ENCODE measurements at regions not wholly inside any gene's neighbourhood (a gene's known extent, or its start where the extent isn't known, plus 50 kb on each side); places are given as distances from the start of the nearest gene placed in this dataset.

GRCh38 chr9:71269859-71270258, 148.4 kb upstream of the TRPM3 start:
- no peaks in the 10 kb centered on the region; a peak in 1 of 7 replicates for H3K4me1 ChIP-seq (replicated peaks in 1 of 4; ENCODE audit: control insufficient read depth in 3 of 4, insufficient read depth in 4 of 4, low read length in 3 of 4)
- CTCF ChIA-PET (ENCODE audit: partially characterized antibody), result no interaction called here

More at GRCh38 chr9:71269859-71270258, 148.4 kb upstream of the TRPM3 start:
- no peak overlapping the region for H3K27ac ChIP-seq (ENCODE audit: low read depth, low read length)
- FAIRE-seq (no peak), DNase-seq (ENCODE audit: low read depth in 1 of 2, low spot score in 2 of 2) (no peak)
- no peak overlapping the region for H3K23ac ChIP-seq (ENCODE audit: insufficient read length)
- POLR2A ChIA-PET (ENCODE audit: partially characterized antibody), result no interaction called here
- H2BK120ac ChIP-seq (replicated peaks; ENCODE audit: low read depth, low read length), result no peak overlapping the region
- no peaks in the 10 kb centered on the region for H3K27me3 ChIP-seq (replicated peaks in 1 of 4; ENCODE audit: control insufficient read depth in 3 of 4, extremely low read depth in 1 of 4, insufficient read depth in 3 of 4, low read length in 3 of 4)
- no peaks in the 10 kb centered on the region for H3K23me2 ChIP-seq (ENCODE audit: low read depth, low read length)
- H4K8ac ChIP-seq (ENCODE audit: extremely low read depth, insufficient read depth, low read length), result no peak overlapping the region
- no peaks in the 10 kb centered on the region for H3K79me2 ChIP-seq (ENCODE audit: control insufficient read depth in 1 of 2, insufficient read depth in 2 of 2, low read length in 2 of 2)
- H2AFZ ChIP-seq (ENCODE audit: low read length), result no peak overlapping the region
- no peak overlapping the region for H2BK20ac ChIP-seq (ENCODE audit: low read length)
- H4K5ac ChIP-seq (ENCODE audit: insufficient read length, low read depth, low read length), result no peak overlapping the region
- no peak overlapping the region for H3K4me2 ChIP-seq (ENCODE audit: insufficient read depth in 1 of 2, low read depth in 2 of 2, low read length in 2 of 2)
- no peak overlapping the region for H3K18ac ChIP-seq (ENCODE audit: extremely low read depth, low read length)
- TF ChIP-seq CHD2 (IDR thresholded peaks at IDR 0.05; ENCODE audit: low read length), result no peak
- TF ChIP-seq RBBP5 (IDR thresholded peaks at IDR 0.05; ENCODE audit: borderline replicate concordance, low read depth, low read length), result no peak
- no peak for TF ChIP-seq SUZ12 (IDR thresholded peaks at IDR 0.05; ENCODE audit: low read length)
- TF ChIP-seq TCF12 (IDR thresholded peaks at IDR 0.05; ENCODE audit: low read depth, low read length), result no peak
- TF ChIP-seq RFX5 (IDR thresholded peaks at IDR 0.05; ENCODE audit: borderline replicate concordance, low read depth, low read length), result no peak
- TF ChIP-seq NANOG (IDR thresholded peaks at IDR 0.05; ENCODE audit: insufficient read depth, low read depth, low read length, poor library complexity, severe bottlenecking), result no peak
- H3K56ac ChIP-seq (replicated peaks; ENCODE audit: insufficient read length, low read depth, low read length), result no peak overlapping the region
- no peak overlapping the region for H2BK15ac ChIP-seq (ENCODE audit: low read length)
- 84% methylated on average over 4 of the region's 4 CpGs; no CpG with 5 or more reads in 1 of the 2 experiments for WGBS, 2 experiments (ENCODE audit: extremely low coverage in 1 of 2, insufficient coverage in 1 of 2, insufficient read length in 1 of 2, insufficient replicate concordance in 2 of 2, low coverage in 1 of 2, low lambda C conversion rate in 2 of 2, missing lambda C conversion rate in 1 of 2)
- no peak overlapping the region for H3K4ac ChIP-seq (replicated peaks; ENCODE audit: insufficient read length, low read depth, low read length)
- H4K20me1 ChIP-seq (replicated peaks in 1 of 2; ENCODE audit: control insufficient read depth in 1 of 2, insufficient read depth in 2 of 2, low read length in 2 of 2), result no peaks in the 10 kb centered on the region
- H3K14ac ChIP-seq (ENCODE audit: insufficient read length), result no peak overlapping the region
- H4K91ac ChIP-seq (replicated peaks; ENCODE audit: insufficient read length, low read length), result no peak overlapping the region
- H2BK5ac ChIP-seq (ENCODE audit: low read depth, low read length), result no peak overlapping the region
- H3K4me3 ChIP-seq (ENCODE audit: extremely low read depth in 1 of 4, insufficient read depth in 2 of 4, low read depth in 3 of 4, low read length in 4 of 4), result no peak overlapping the region
- H3K9ac ChIP-seq (replicated peaks in 1 of 4; ENCODE audit: extremely low read depth in 1 of 4, low read depth in 3 of 4, low read length in 3 of 4), result no peak overlapping the region
- no peak overlapping the region for H2BK12ac ChIP-seq (ENCODE audit: low read depth, low read length)
- H3K9me3 ChIP-seq (ENCODE audit: insufficient read depth in 2 of 2, low read depth in 1 of 2, low read length in 1 of 2), result no peaks in the 10 kb centered on the region
- no peak overlapping the region for H2AK5ac ChIP-seq (ENCODE audit: low read depth, low read length)
- H3K36me3 ChIP-seq (ENCODE audit: control insufficient read depth in 2 of 4, insufficient read depth in 4 of 4, low read length in 3 of 4), result no peaks in the 10 kb centered on the region
- no peaks in the 10 kb centered on the region for H3K79me1 ChIP-seq (ENCODE audit: low read depth, low read length)
